ENCODE measurements at regions not wholly inside any gene's neighbourhood (a gene's known extent, or its start where the extent isn't known, plus 50 kb on each side); places are given as distances from the start of the nearest gene placed in this dataset.

- DNase-seq, result no peak
- no peaks in the 10 kb centered on the region for H3K4me1 Mint-ChIP-seq
- Histone ChIP-seq H3K4me1 (ENCODE audit: control insufficient read depth, insufficient read depth, low read length) (no peaks in the 10 kb centered on the region), H3K27me3 (ENCODE audit: control insufficient read depth, insufficient read depth, low read length) (no peaks in the 10 kb centered on the region), H3K9me3 (ENCODE audit: control insufficient read depth, insufficient read depth, low read length) (no peaks in the 10 kb centered on the region), H3K4me3 (ENCODE audit: low read length) (no peak overlapping the region), H3K27ac (ENCODE audit: low read length) (no peak overlapping the region), H3K36me3 (ENCODE audit: control insufficient read depth, insufficient read depth, low read length) (no peaks in the 10 kb centered on the region)
- no peaks in the 10 kb centered on the region for H3K9me3 Mint-ChIP-seq
- H3K27me3 Mint-ChIP-seq (ENCODE audit: low read depth in 2 of 2), result peaks cover 12 to 40% of the 10 kb centered on the region in 2 donors
- WGBS (ENCODE audit: insufficient coverage), result 87% methylated on average over 24 of the region's 25 CpGs
- H3K27ac Mint-ChIP-seq, result no peak overlapping the region
- intact Hi-C loops (cut with micrococcal nuclease), result no loop called here
- H3K4me3 Mint-ChIP-seq, result no peak overlapping the region
- H3K36me3 Mint-ChIP-seq, result no peaks in the 10 kb centered on the region
- TF ChIP-seq CTCF (IDR thresholded peaks at IDR 0.05), result no peak
- no peak for ATAC-seq
Observed at GRCh38 chr16:50862818-50863643, 121.1 kb downstream of the CYLD start.

- Mint-ChIP-seq H3K27me3 (ENCODE audit: low read depth in 2 of 2) (peaks cover 9 to 33% of the 10 kb centered on the region in 2 donors), H3K27ac (no peak overlapping the region), H3K4me1 (no peaks in the 10 kb centered on the region), H3K4me3 (no peak overlapping the region), H3K9me3 (no peaks in the 10 kb centered on the region), H3K36me3 (no peaks in the 10 kb centered on the region)
- H3K36me3 ChIP-seq (ENCODE audit: control insufficient read depth, insufficient read depth, low read length), result no peaks in the 10 kb centered on the region
- intact Hi-C loops (cut with micrococcal nuclease), result no loop called here
- no peaks in the 10 kb centered on the region for H3K27me3 ChIP-seq (ENCODE audit: control insufficient read depth, insufficient read depth, low read length)
- TF ChIP-seq CTCF (IDR thresholded peaks at IDR 0.05), result no peak
- no peak overlapping the region for H3K4me3 ChIP-seq (ENCODE audit: low read length)
- H3K9me3 ChIP-seq (ENCODE audit: control insufficient read depth, insufficient read depth, low read length), result no peaks in the 10 kb centered on the region
- no peaks in the 10 kb centered on the region for H3K4me1 ChIP-seq (ENCODE audit: control insufficient read depth, insufficient read depth, low read length)
- H3K27ac ChIP-seq (ENCODE audit: low read length), result no peak overlapping the region
- 76% methylated on average over 3 of the region's 4 CpGs for WGBS (ENCODE audit: insufficient coverage)
- ATAC-seq (no peak), DNase-seq (no peak)
Observed at GRCh38 chr16:50861970-50862411, 120.1 kb downstream of the CYLD start.

GRCh38 chr16:50861451-50861850 is 119.6 kb downstream of the CYLD start:
- no peaks in the 10 kb centered on the region for H3K4me1 Mint-ChIP-seq
- no peak overlapping the region for H3K4me3 ChIP-seq (ENCODE audit: low read length)
- no peaks in the 10 kb centered on the region for H3K36me3 Mint-ChIP-seq
- no peaks in the 10 kb centered on the region for H3K9me3 Mint-ChIP-seq
- H3K27ac Mint-ChIP-seq, result no peak overlapping the region
- peaks cover 9 to 30% of the 10 kb centered on the region in 2 donors for H3K27me3 Mint-ChIP-seq (ENCODE audit: low read depth in 2 of 2)
- H3K27ac ChIP-seq (ENCODE audit: low read length), result no peak overlapping the region
- ATAC-seq (no peak), DNase-seq (no peak)
- WGBS (ENCODE audit: insufficient coverage), result 80% methylated on average over 4 of the region's 4 CpGs
- no peak overlapping the region for H3K4me3 Mint-ChIP-seq
- no peaks in the 10 kb centered on the region for H3K36me3 ChIP-seq (ENCODE audit: control insufficient read depth, insufficient read depth, low read length)
- no peaks in the 10 kb centered on the region for H3K4me1 ChIP-seq (ENCODE audit: control insufficient read depth, insufficient read depth, low read length)
- no peaks in the 10 kb centered on the region for H3K9me3 ChIP-seq (ENCODE audit: control insufficient read depth, insufficient read depth, low read length)
- intact Hi-C loops (cut with micrococcal nuclease), result no loop called here
- no peak for TF ChIP-seq CTCF (IDR thresholded peaks at IDR 0.05)
- H3K27me3 ChIP-seq (ENCODE audit: control insufficient read depth, insufficient read depth, low read length), result no peaks in the 10 kb centered on the region
